Tibial artery (tissue), 4 donors: ENCODE measurements at regions not wholly inside any gene's neighbourhood (a gene's known extent, or its start where the extent isn't known, plus 50 kb on each side); places are given as distances from the start of the nearest gene placed in this dataset.

ENCODE experiments used
- DNase-seq, 2 donors: peaks; one replicate each; pipeline ENCODE4 v3.0.0-alpha.2; 2019
- H3K27ac ChIP-seq, 2 donors: fragments of 200-600 bp; sonication (generic) in 1 of 2; 1 replicate in 1 of 2; 2 replicates in 1 of 2; pipeline ENCODE4 v1.5.1; 2018 to 2019; ENCODE audit warnings: mild to moderate bottlenecking in 1 of 2
- H3K27me3 ChIP-seq, 2 donors: fragments of 200-600 bp; sonication (generic) in 1 of 2; one replicate each; pipeline versions ENCODE4 v1.5.1 to v1.6.0; 2016 to 2019
- H3K36me3 ChIP-seq, 3 donors: fragments of 200-600 bp; sonication (generic) in 2 of 3; one replicate each; pipeline ENCODE4 v1.5.1; 2016 to 2019; ENCODE audit warnings: mild to moderate bottlenecking in 2 of 3
- H3K4me1 ChIP-seq, 4 donors: fragments of 200-600 bp; sonication (generic) in 2 of 4; 1 replicate in 3 of 4; 2 replicates in 1 of 4; pipeline ENCODE4 v1.5.1; 2016 to 2019
- H3K4me3 ChIP-seq, 2 donors: fragments of 200-600 bp; sonication (generic) in 1 of 2; 1 replicate in 1 of 2; 2 replicates in 1 of 2; pipeline ENCODE4 v1.5.1; 2018 to 2019; ENCODE audit warnings: mild to moderate bottlenecking in 2 of 2
- H3K9me3 ChIP-seq, 3 donors: fragments of 200-600 bp; sonication (generic) in 1 of 3; one replicate each; pipeline ENCODE4 v1.5.1; 2016 to 2019
- CTCF ChIP-seq, 2 experiments: fragments of 200-600 bp in 1 of 2; fragments of 450-650 bp in 1 of 2; IDR thresholded peaks; one replicate each; pipeline ENCODE4 v1.5.1; 2017 to 2019; ENCODE audit warnings: antibody characterized with exemption in 2 of 2, mild to moderate bottlenecking in 1 of 2, moderate library complexity in 1 of 2
- intact Hi-C: fragments of 100-400 bp; cut with DNase I; formaldehyde crosslinking; loops from one replicate; pipeline ENCODE4 v1.15.0; 2023; ENCODE audit warnings: low total_unique reads

GRCh38 chr12:41869432-41869831 lies 275.2 kb downstream of the GXYLT1 start:
- no peak overlapping the region for H3K4me3 ChIP-seq
- intact Hi-C loops: no loop called here
- TF ChIP-seq CTCF (IDR thresholded peaks at IDR 0.05): no peak
- no peak for DNase-seq
- no peaks in the 10 kb centered on the region for H3K27me3 ChIP-seq
- H3K4me1 ChIP-seq: no peaks in the 10 kb centered on the region
- H3K27ac ChIP-seq: no peak overlapping the region
- H3K36me3 ChIP-seq: no peaks in the 10 kb centered on the region
- no peaks in the 10 kb centered on the region for H3K9me3 ChIP-seq

- Histone ChIP-seq H3K27ac (no peak overlapping the region), H3K27me3 (no peaks in the 10 kb centered on the region), H3K9me3 (no peaks in the 10 kb centered on the region), H3K36me3 (no peaks in the 10 kb centered on the region), H3K4me3 (no peak overlapping the region), H3K4me1 (no peaks in the 10 kb centered on the region)
- DNase-seq: no peak
- intact Hi-C loops: no loop called here
- TF ChIP-seq CTCF (IDR thresholded peaks at IDR 0.05): no peak
Measured at GRCh38 chr12:41866878-41867430, 277.7 kb downstream of the GXYLT1 start.

GRCh38 chr12:41856228-41856627 lies 288.4 kb downstream of the GXYLT1 start:
- Histone ChIP-seq H3K4me3 (no peak overlapping the region), H3K4me1 (no peaks in the 10 kb centered on the region)

GRCh38 chr12:41850046-41850445 lies 294.6 kb downstream of the GXYLT1 start:
- Histone ChIP-seq H3K9me3 (peaks cover 0 to 8% (median 8%) of the 10 kb centered on the region in 3 donors), H3K4me3 (no peak overlapping the region), H3K4me1 (no peaks in the 10 kb centered on the region), H3K36me3 (no peaks in the 10 kb centered on the region), H3K27me3 (no peaks in the 10 kb centered on the region), H3K27ac (no peak overlapping the region)
- no peak for DNase-seq
- no peak for TF ChIP-seq CTCF (IDR thresholded peaks at IDR 0.05)
- intact Hi-C loops: no loop called here

More at GRCh38 chr12:41856228-41856627, 288.4 kb downstream of the GXYLT1 start:
- no peak for TF ChIP-seq CTCF (IDR thresholded peaks at IDR 0.05)
- no peaks in the 10 kb centered on the region for H3K36me3 ChIP-seq
- intact Hi-C loops: no loop called here
- no peak overlapping the region for H3K27ac ChIP-seq
- no peaks in the 10 kb centered on the region for H3K27me3 ChIP-seq
- DNase-seq: no peak
- no peaks in the 10 kb centered on the region for H3K9me3 ChIP-seq

- no peak for TF ChIP-seq CTCF (IDR thresholded peaks at IDR 0.05)
- intact Hi-C loops: no loop called here
- Histone ChIP-seq H3K9me3 (peaks cover 0 to 8% (median 8%) of the 10 kb centered on the region in 3 donors), H3K36me3 (no peaks in the 10 kb centered on the region), H3K4me1 (no peaks in the 10 kb centered on the region), H3K27me3 (no peaks in the 10 kb centered on the region), H3K27ac (no peak overlapping the region), H3K4me3 (no peak overlapping the region)
- DNase-seq: no peak
Measured at GRCh38 chr12:41846718-41847117, 298.0 kb downstream of the GXYLT1 start.

GRCh38 chr12:41836416-41836815 lies 308.3 kb downstream of the GXYLT1 start:
- Histone ChIP-seq H3K27me3 (no peaks in the 10 kb centered on the region), H3K9me3 (no peaks in the 10 kb centered on the region), H3K36me3 (no peaks in the 10 kb centered on the region), H3K4me3 (no peak overlapping the region), H3K4me1 (peaks cover 0 to 6% (median 0%) of the 10 kb centered on the region in 4 donors), H3K27ac (no peak overlapping the region)
- no peak for TF ChIP-seq CTCF (IDR thresholded peaks at IDR 0.05)
- intact Hi-C loops: no loop called here
- DNase-seq: no peak
